Prostate gland (tissue), 2 donors: ENCODE measurements at regions not wholly inside any gene's neighbourhood (a gene's known extent, or its start where the extent isn't known, plus 50 kb on each side); places are given as distances from the start of the nearest gene placed in this dataset.

ENCODE experiments used
- POLR2A ChIP-seq: fragments of 450-650 bp; IDR thresholded peaks from one replicate; pipeline ENCODE4 v1.6.1; 2016; ENCODE audit warnings: antibody characterized with exemption, mild to moderate bottlenecking
- POLR2AphosphoS5 ChIP-seq: sonication (generic); formaldehyde crosslinking; IDR thresholded peaks from one replicate; pipeline ENCODE4 v1.6.1; 2017; ENCODE audit warnings: antibody characterized with exemption
- TF ChIP-seq, protein P1 (sequence below), 4 experiments: fragments of 200-600 bp in 2 of 4; fragments of 450-650 bp in 2 of 4; sonication (generic) in 2 of 4; IDR thresholded peaks; 1 replicate in 3 of 4; 2 replicates in 1 of 4; pipeline ENCODE4 v1.5.1; 2016 to 2019; ENCODE audit warnings: antibody characterized with exemption in 4 of 4, mild to moderate bottlenecking in 2 of 4, moderate library complexity in 2 of 4

DNA sequence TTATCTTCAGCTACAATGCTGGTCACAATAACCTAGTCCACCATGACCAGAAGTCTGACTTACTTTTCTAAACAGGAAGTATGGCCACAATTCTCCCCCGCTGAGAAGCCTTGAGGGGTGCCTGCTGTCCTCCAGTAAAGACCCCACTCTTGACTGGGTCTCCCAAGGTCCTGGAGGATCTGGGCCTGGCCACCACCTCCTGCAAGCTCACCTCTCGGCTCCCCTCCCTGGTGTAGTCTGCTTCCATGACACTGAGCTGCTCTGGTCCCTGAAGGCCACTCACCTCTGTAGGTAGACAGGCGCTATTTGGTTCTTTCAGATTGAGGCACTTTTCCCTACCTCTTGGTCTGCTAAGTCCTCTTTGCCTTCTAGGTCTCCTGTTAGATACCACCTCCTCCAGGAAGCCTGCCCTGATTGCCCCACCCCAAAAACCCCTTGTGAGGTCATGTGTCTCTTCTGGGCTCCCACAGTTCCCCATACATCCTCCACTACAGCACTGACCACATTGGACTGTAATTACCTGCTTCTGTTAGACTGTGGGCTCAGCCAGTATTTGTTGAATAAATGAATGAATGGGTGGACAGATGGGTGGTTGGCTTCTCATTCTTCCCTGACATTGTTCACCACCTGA lies 62.6 kb upstream of the IER5L start:
- TF ChIP-seq POLR2A, result no peak
- TF ChIP-seq, protein P1, sequence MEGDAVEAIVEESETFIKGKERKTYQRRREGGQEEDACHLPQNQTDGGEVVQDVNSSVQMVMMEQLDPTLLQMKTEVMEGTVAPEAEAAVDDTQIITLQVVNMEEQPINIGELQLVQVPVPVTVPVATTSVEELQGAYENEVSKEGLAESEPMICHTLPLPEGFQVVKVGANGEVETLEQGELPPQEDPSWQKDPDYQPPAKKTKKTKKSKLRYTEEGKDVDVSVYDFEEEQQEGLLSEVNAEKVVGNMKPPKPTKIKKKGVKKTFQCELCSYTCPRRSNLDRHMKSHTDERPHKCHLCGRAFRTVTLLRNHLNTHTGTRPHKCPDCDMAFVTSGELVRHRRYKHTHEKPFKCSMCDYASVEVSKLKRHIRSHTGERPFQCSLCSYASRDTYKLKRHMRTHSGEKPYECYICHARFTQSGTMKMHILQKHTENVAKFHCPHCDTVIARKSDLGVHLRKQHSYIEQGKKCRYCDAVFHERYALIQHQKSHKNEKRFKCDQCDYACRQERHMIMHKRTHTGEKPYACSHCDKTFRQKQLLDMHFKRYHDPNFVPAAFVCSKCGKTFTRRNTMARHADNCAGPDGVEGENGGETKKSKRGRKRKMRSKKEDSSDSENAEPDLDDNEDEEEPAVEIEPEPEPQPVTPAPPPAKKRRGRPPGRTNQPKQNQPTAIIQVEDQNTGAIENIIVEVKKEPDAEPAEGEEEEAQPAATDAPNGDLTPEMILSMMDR (IDR thresholded peaks at IDR 0.05), result no peak
- no peak for TF ChIP-seq POLR2AphosphoS5
